ENCODE measurements at regions not wholly inside any gene's neighbourhood (a gene's known extent, or its start where the extent isn't known, plus 50 kb on each side); places are given as distances from the start of the nearest gene placed in this dataset.

GRCh38 chrX:22758807-22759481 is 240.8 kb upstream of the DDX53 start:
- no peak for TF ChIP-seq CTCF (IDR thresholded peaks at IDR 0.05)
- TF ChIP-seq POLR2A (IDR thresholded peaks at IDR 0.05), result no peak
- no peak for TF ChIP-seq POLR2AphosphoS5 (IDR thresholded peaks at IDR 0.05)
